K562 (cell line): ENCODE measurements at regions not wholly inside any gene's neighbourhood (a gene's known extent, or its start where the extent isn't known, plus 50 kb on each side); places are given as distances from the start of the nearest gene placed in this dataset.

Source experiments
- ATAC-seq: fragments of 200-7000 bp; cut with Tn5 transposase; 3 replicates; pipeline ENCODE4 v1.9.1; 2020; ENCODE audit warnings: moderate library complexity
- BruUV-seq: library from RNA; stranded (reverse); fragments of 400-500 nt; replicated peaks from 2 replicates; lab custom pipeline; 2021; lab: Mats Ljungman, UMichigan
- CTCF ChIA-PET: fragments of 300-600 bp; formaldehyde crosslinking; extraction: SDS; loops from one replicate; lab custom pipeline; 2021; ENCODE audit warnings: low intra/inter-chr PET ratio; lab: Yijun Ruan, JAX
- POLR2A ChIA-PET: fragments of 300-600, 350-650 bp; sonication (Branson Sonifier 250); formaldehyde crosslinking; extraction: SDS; loops from one replicate; lab custom pipeline; 2021; ENCODE audit warnings: antibody characterized with exemption, inconsistent platforms; lab: Yijun Ruan, JAX
- DNase-seq, 4 experiments: peaks; one replicate each; pipeline versions ENCODE4 v3.0.0 to v3.0.0-alpha.2; 2011 to 2018; ENCODE audit warnings: low spot score in 3 of 4, mixed read lengths in 3 of 4; ENCODE audit errors: extremely low read depth in 1 of 4
- FAIRE-seq: peaks from 2 replicates; lab custom pipeline; 2011; peaks lifted over from hg19 to GRCh38; lab: Jason Lieb, UNC
- H2AFZ ChIP-seq: 2 replicates; pipeline ENCODE4 v1.6.0; 2011; ENCODE audit warnings: low read depth, low read length, control low read depth, inconsistent platforms
- H3K27ac ChIP-seq: fragments of 200-600 bp; 3 replicates; pipeline ENCODE4 v1.8.0; 2011; ENCODE audit warnings: low read depth, mild to moderate bottlenecking, control low read depth, inconsistent platforms, low read length, moderate library complexity, mixed read lengths; ENCODE audit errors: extremely low read depth
- H3K27me3 ChIP-seq, 2 experiments: fragments of 300-600 bp in 1 of 2; 2 replicates in 1 of 2; 3 replicates in 1 of 2; pipeline versions ENCODE4 v1.6.0 to v1.8.0; 2011; ENCODE audit warnings: inconsistent platforms in 2 of 2, low read length in 2 of 2, mild to moderate bottlenecking in 1 of 2, mixed read lengths in 1 of 2, moderate library complexity in 1 of 2; ENCODE audit not compliant: control insufficient read depth in 2 of 2, insufficient read depth in 2 of 2
- H3K36me3 ChIP-seq: fragments of 300-600 bp; 3 replicates; pipeline ENCODE4 v1.8.0; 2011; ENCODE audit warnings: mild to moderate bottlenecking, low read length, inconsistent platforms; ENCODE audit not compliant: control insufficient read depth, insufficient read depth
- H3K4me1 ChIP-seq, 2 experiments: fragments of 200-600 bp in 1 of 2; replicated peaks in 1 of 2; 2 replicates in 1 of 2; 3 replicates in 1 of 2; pipeline versions ENCODE4 v1.5.1 to v1.8.0; 2011; ENCODE audit warnings: inconsistent platforms in 2 of 2, low read length in 2 of 2, mild to moderate bottlenecking in 1 of 2, mixed read lengths in 1 of 2, moderate library complexity in 1 of 2; ENCODE audit not compliant: control insufficient read depth in 2 of 2, insufficient read depth in 2 of 2
- H3K4me2 ChIP-seq: 2 replicates; pipeline ENCODE4 v1.6.1; 2011; ENCODE audit warnings: low read length, control low read depth, inconsistent platforms, mixed read lengths; ENCODE audit not compliant: insufficient read depth
- H3K4me3 ChIP-seq: fragments of 200-600 bp; sonication (generic), shearing (Covaris generic); 2 replicates; pipeline ENCODE4 v1.5.1; 2016; ENCODE audit warnings: control low read depth, inconsistent platforms
- H3K79me2 ChIP-seq: fragments of 200-600 bp; 3 replicates; pipeline ENCODE4 v1.8.0; 2011; ENCODE audit warnings: low read length, inconsistent platforms; ENCODE audit not compliant: control insufficient read depth, insufficient read depth
- H3K9ac ChIP-seq, 2 experiments: 2 replicates each; pipeline versions ENCODE4 v1.6.0 to v1.6.1; 2011; ENCODE audit warnings: low read depth in 2 of 2, low read length in 2 of 2, control low read depth in 1 of 2, inconsistent platforms in 1 of 2, mild to moderate bottlenecking in 1 of 2, mixed read lengths in 1 of 2; ENCODE audit not compliant: insufficient read depth in 1 of 2
- H3K9me1 ChIP-seq: one replicate; pipeline ENCODE4 v1.6.0; 2011; ENCODE audit warnings: inconsistent platforms, mild to moderate bottlenecking, low read length, moderate library complexity; ENCODE audit not compliant: control insufficient read depth, insufficient read depth
- H3K9me3 ChIP-seq: replicated peaks from 2 replicates; pipeline ENCODE4 v1.5.1; 2011; ENCODE audit warnings: low read depth, low read length, inconsistent platforms; ENCODE audit not compliant: control insufficient read depth, insufficient read depth
- H4K20me1 ChIP-seq: replicated peaks from 2 replicates; pipeline ENCODE4 v1.6.1; 2011; ENCODE audit warnings: low read length, inconsistent platforms, mixed read lengths; ENCODE audit not compliant: control insufficient read depth, insufficient read depth
- BRD9 ChIP-seq: fragments of 450-650 bp; IDR thresholded peaks from 2 replicates; pipeline ENCODE4 v1.6.1; 2018; ENCODE audit warnings: low read depth; ENCODE audit not compliant: partially characterized antibody
- CBFA2T3 ChIP-seq: fragments of 450-650 bp; IDR thresholded peaks from 2 replicates; pipeline ENCODE4 v1.6.1; 2017
- CCNT2 ChIP-seq: IDR thresholded peaks from 2 replicates; pipeline ENCODE4 v1.6.1; 2011; ENCODE audit warnings: borderline replicate concordance, low read depth, mild to moderate bottlenecking, moderate library complexity, mixed read lengths, low read length; ENCODE audit not compliant: insufficient read length; ENCODE audit errors: extremely low read depth
- EZH2 ChIP-seq: IDR thresholded peaks from 2 replicates; pipeline ENCODE4 v1.6.1; 2012; ENCODE audit warnings: low read depth, mild to moderate bottlenecking, inconsistent platforms, low read length, borderline replicate concordance
- HMG20A ChIP-seq: fragments of 450-650 bp; formaldehyde crosslinking; conservative IDR thresholded peaks from 2 replicates; pipeline ENCODE4 v1.4.0; 2020; ENCODE audit warnings: mild to moderate bottlenecking, mixed read lengths
- PTTG1 ChIP-seq: fragments of 450-650 bp; IDR thresholded peaks from 2 replicates; pipeline ENCODE4 v1.6.1; 2016; ENCODE audit warnings: low read depth, mild to moderate bottlenecking, missing genetic modification characterization, missing compliant biosample characterization
- RBM22 ChIP-seq: fragments of 200-400 bp; formaldehyde crosslinking; IDR thresholded peaks from 2 replicates; pipeline ENCODE4 v1.6.1; 2018; ENCODE audit warnings: low read length, low read depth; ENCODE audit not compliant: poor library complexity, severe bottlenecking
- SRSF3 ChIP-seq: fragments of 200-400 bp; formaldehyde crosslinking; IDR thresholded peaks from 2 replicates; pipeline ENCODE4 v1.6.1; 2016; ENCODE audit warnings: mild to moderate bottlenecking, low read length, moderate library complexity; ENCODE audit not compliant: insufficient read depth
- TAF7 ChIP-seq: fragments of 450-650 bp; IDR thresholded peaks from 2 replicates; pipeline ENCODE4 v1.6.1; 2016; ENCODE audit warnings: missing genetic modification characterization, missing compliant biosample characterization
- ZNF146 ChIP-seq: IDR thresholded peaks from one replicate; pipeline ENCODE4 v1.6.1; 2018; ENCODE audit warnings: missing compliant biosample characterization; ENCODE audit not compliant: unreplicated experiment
- WGBS: fragments of 100-300 bp; shearing (Covaris generic); methylation state at CpG from one replicate; pipeline ENCODE4 v1.1.6; 2016; ENCODE audit warnings: low coverage, mixed read lengths; ENCODE audit not compliant: insufficient coverage; ENCODE audit errors: missing lambda C conversion rate; 5-methylcytosine and 5-hydroxymethylcytosine counted together
- in situ Hi-C: fragments of 300-500 bp; cut with MboI; formaldehyde crosslinking; loops from 4 replicates; pipeline ENCODE4 v1.15.0; 2018; ENCODE audit warnings: inconsistent platforms, mixed read lengths
- intact Hi-C: fragments of 100-400 bp; cut with micrococcal nuclease; formaldehyde crosslinking; loops from 2 replicates; pipeline ENCODE4 v1.14.2; 2022
- TF ChIP-seq, protein P1 (sequence below): fragments of 250-450 bp; sonication (Bioruptor Pico); IDR thresholded peaks from 2 replicates; pipeline ENCODE4 v1.5.0; 2020; ENCODE audit warnings: mild to moderate bottlenecking
- TF ChIP-seq, protein P2 (sequence below): IDR thresholded peaks from 2 replicates; pipeline ENCODE4 v1.6.1; 2014; ENCODE audit warnings: antibody characterized with exemption
- TF ChIP-seq, protein P3 (sequence below): sonication (generic); formaldehyde crosslinking; IDR thresholded peaks from 2 replicates; pipeline ENCODE4 v1.8.1; 2023; ENCODE audit warnings: missing genetic modification reagents, mild to moderate bottlenecking, borderline replicate concordance
- TF ChIP-seq, protein P4 (sequence below), 2 experiments: fragments of 450-650 bp; conservative IDR thresholded peaks; 2 replicates each; pipeline ENCODE4 v1.6.1; 2017; ENCODE audit warnings: mild to moderate bottlenecking in 2 of 2, moderate library complexity in 2 of 2

DNA sequence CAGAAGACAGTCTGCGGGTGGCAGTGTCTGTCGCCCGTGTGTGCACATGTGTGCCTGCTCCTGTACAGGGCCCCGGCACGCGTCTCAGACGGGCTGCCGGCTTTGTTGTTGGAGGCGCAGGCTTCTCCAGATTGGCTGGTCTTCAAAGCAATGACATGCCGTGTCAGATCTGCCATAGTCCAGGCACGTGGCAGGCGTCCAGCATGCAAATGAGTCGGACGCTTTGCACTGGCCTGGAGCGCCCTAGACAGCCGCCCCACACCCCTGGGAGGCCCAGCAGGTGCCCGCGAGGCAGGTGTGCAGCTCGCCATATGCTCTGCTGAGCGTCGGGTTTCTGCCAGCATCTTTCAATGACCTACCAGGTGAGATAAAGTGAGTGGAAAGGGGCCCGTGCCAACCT is 71.5 kb downstream of the GADD45G start:
- BruUV-seq: no TSS peak
- H2AFZ ChIP-seq: no peak overlapping the region
- no peaks in the 10 kb centered on the region for H3K36me3 ChIP-seq
- H3K4me3 ChIP-seq: no peak overlapping the region
- ChIA-PET CTCF (no interaction called here), POLR2A (no interaction called here)
- 0% methylated on average over 13 of the region's 22 CpGs for WGBS
- ATAC-seq (no peak), DNase-seq (no peak), FAIRE-seq (no peak)
- no peaks in the 10 kb centered on the region for H3K79me2 ChIP-seq
- H3K27me3 ChIP-seq: peaks cover 0 to 8% of the 10 kb centered on the region in 2 experiments; a peak in 2 of 5 replicates
- in situ Hi-C loops (no loop called here), intact Hi-C loops (no loop called here)
- no peaks in the 10 kb centered on the region for H4K20me1 ChIP-seq
- H3K9ac ChIP-seq: no peak overlapping the region
- H3K27ac ChIP-seq: no peak overlapping the region
- no peaks in the 10 kb centered on the region; the same call in 1 of the 2 replicates for H3K9me3 ChIP-seq
- no peak overlapping the region for H3K4me2 ChIP-seq
- H3K4me1 ChIP-seq: no peaks in the 10 kb centered on the region
- no peaks in the 10 kb centered on the region for H3K9me1 ChIP-seq
- TF ChIP-seq RBM22 (no peak), HMG20A (CRISPR knock-in tag) (no peak), SRSF3 (no peak), BRD9 (no peak), EZH2 (no peak), CBFA2T3 (no peak), PTTG1 (tag) (no peak), CCNT2 (no peak), TAF7 (tag) (no peak), ZNF146 (CRISPR knock-in tag) (no peak)
- TF ChIP-seq, protein P1, sequence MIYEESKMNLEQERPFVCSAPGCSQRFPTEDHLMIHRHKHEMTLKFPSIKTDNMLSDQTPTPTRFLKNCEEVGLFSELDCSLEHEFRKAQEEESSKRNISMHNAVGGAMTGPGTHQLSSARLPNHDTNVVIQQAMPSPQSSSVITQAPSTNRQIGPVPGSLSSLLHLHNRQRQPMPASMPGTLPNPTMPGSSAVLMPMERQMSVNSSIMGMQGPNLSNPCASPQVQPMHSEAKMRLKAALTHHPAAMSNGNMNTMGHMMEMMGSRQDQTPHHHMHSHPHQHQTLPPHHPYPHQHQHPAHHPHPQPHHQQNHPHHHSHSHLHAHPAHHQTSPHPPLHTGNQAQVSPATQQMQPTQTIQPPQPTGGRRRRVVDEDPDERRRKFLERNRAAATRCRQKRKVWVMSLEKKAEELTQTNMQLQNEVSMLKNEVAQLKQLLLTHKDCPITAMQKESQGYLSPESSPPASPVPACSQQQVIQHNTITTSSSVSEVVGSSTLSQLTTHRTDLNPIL (CRISPR knock-in tag): no peak
- TF ChIP-seq, protein P2, sequence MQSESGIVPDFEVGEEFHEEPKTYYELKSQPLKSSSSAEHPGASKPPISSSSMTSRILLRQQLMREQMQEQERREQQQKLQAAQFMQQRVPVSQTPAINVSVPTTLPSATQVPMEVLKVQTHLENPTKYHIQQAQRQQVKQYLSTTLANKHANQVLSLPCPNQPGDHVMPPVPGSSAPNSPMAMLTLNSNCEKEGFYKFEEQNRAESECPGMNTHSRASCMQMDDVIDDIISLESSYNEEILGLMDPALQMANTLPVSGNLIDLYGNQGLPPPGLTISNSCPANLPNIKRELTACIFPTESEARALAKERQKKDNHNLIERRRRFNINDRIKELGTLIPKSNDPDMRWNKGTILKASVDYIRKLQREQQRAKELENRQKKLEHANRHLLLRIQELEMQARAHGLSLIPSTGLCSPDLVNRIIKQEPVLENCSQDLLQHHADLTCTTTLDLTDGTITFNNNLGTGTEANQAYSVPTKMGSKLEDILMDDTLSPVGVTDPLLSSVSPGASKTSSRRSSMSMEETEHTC: no peak
- TF ChIP-seq, protein P3, sequence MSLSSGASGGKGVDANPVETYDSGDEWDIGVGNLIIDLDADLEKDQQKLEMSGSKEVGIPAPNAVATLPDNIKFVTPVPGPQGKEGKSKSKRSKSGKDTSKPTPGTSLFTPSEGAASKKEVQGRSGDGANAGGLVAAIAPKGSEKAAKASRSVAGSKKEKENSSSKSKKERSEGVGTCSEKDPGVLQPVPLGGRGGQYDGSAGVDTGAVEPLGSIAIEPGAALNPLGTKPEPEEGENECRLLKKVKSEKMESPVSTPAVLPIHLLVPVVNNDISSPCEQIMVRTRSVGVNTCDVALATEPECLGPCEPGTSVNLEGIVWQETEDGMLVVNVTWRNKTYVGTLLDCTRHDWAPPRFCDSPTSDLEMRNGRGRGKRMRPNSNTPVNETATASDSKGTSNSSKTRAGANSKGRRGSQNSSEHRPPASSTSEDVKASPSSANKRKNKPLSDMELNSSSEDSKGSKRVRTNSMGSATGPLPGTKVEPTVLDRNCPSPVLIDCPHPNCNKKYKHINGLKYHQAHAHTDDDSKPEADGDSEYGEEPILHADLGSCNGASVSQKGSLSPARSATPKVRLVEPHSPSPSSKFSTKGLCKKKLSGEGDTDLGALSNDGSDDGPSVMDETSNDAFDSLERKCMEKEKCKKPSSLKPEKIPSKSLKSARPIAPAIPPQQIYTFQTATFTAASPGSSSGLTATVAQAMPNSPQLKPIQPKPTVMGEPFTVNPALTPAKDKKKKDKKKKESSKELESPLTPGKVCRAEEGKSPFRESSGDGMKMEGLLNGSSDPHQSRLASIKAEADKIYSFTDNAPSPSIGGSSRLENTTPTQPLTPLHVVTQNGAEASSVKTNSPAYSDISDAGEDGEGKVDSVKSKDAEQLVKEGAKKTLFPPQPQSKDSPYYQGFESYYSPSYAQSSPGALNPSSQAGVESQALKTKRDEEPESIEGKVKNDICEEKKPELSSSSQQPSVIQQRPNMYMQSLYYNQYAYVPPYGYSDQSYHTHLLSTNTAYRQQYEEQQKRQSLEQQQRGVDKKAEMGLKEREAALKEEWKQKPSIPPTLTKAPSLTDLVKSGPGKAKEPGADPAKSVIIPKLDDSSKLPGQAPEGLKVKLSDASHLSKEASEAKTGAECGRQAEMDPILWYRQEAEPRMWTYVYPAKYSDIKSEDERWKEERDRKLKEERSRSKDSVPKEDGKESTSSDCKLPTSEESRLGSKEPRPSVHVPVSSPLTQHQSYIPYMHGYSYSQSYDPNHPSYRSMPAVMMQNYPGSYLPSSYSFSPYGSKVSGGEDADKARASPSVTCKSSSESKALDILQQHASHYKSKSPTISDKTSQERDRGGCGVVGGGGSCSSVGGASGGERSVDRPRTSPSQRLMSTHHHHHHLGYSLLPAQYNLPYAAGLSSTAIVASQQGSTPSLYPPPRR (CRISPR knock-in tag): no peak
- TF ChIP-seq, protein P4, sequence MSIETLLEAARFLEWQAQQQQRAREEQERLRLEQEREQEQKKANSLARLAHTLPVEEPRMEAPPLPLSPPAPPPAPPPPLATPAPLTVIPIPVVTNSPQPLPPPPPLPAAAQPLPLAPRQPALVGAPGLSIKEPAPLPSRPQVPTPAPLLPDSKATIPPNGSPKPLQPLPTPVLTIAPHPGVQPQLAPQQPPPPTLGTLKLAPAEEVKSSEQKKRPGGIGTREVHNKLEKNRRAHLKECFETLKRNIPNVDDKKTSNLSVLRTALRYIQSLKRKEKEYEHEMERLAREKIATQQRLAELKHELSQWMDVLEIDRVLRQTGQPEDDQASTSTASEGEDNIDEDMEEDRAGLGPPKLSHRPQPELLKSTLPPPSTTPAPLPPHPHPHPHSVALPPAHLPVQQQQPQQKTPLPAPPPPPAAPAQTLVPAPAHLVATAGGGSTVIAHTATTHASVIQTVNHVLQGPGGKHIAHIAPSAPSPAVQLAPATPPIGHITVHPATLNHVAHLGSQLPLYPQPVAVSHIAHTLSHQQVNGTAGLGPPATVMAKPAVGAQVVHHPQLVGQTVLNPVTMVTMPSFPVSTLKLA (conservative IDR thresholded peaks at IDR 0.05): no peak
